ENCODE measurements at regions not wholly inside any gene's neighbourhood (a gene's known extent, or its start where the extent isn't known, plus 50 kb on each side); places are given as distances from the start of the nearest gene placed in this dataset.

DNA sequence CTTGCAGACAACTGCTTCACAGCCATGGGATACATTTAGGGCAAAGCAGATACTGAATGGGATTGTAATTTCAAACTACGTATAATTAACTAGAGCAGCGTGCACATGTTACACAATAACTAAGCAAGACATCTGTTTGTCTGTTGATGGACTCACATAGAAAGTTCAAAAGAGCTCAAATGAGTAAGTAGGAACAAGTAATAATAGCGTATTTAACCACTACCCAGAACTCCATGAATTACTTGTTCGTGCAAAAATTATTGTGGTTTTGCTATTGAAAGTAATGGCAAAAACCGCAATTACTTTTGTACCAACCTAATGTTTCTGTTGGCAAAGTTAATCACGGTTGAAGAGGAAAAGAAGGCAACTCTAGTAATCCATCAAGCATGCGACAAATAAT lies 825.4 kb downstream of the PCDH18 start:
- Histone ChIP-seq H3K4me1 (ENCODE audit: control insufficient read depth, insufficient read depth, low read length) (no peaks in the 10 kb centered on the region), H3K27me3 (ENCODE audit: control insufficient read depth, insufficient read depth, low read length) (no peaks in the 10 kb centered on the region), H3K9me3 (ENCODE audit: control insufficient read depth, low read depth, low read length) (no peaks in the 10 kb centered on the region), H3K27ac (ENCODE audit: low read length) (no peak overlapping the region), H3K36me3 (ENCODE audit: control insufficient read depth, insufficient read depth, low read length) (no peaks in the 10 kb centered on the region), H3K4me3 (ENCODE audit: low read length) (no peak overlapping the region)
- WGBS (ENCODE audit: insufficient coverage, low lambda C conversion rate) = 93% methylated on average over 3 of the region's 7 CpGs
- no peak for DNase-seq

DNA sequence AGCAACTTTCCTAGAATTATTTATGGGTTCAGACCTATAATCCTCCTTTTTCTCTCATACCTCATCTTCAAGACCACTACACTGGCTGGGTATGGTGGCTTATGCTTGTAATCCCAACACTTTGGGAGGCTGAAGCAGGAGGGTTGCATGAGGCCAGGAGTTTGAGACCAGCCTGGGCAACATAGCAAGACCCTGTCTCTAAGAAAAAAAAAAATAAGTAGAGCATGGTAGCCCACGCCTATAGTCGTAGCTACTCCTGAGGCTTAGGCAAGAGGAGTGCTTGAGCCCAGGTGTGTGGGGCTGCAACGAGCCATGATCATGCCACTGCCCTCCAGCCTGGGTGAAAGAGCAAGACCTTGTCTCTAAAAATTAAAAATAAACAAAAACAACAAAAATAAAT lies 832.4 kb downstream of the PCDH18 start:
- H3K4me3 ChIP-seq (ENCODE audit: low read length) = no peak overlapping the region
- DNase-seq = no peak
- no peaks in the 10 kb centered on the region for H3K4me1 ChIP-seq (ENCODE audit: control insufficient read depth, insufficient read depth, low read length)
- 80% methylated on average over 1 of the region's 3 CpGs for WGBS (ENCODE audit: insufficient coverage, low lambda C conversion rate)
- no peaks in the 10 kb centered on the region for H3K36me3 ChIP-seq (ENCODE audit: control insufficient read depth, insufficient read depth, low read length)
- no peaks in the 10 kb centered on the region for H3K27me3 ChIP-seq (ENCODE audit: control insufficient read depth, insufficient read depth, low read length)
- H3K27ac ChIP-seq (ENCODE audit: low read length) = no peak overlapping the region
- no peaks in the 10 kb centered on the region for H3K9me3 ChIP-seq (ENCODE audit: control insufficient read depth, low read depth, low read length)

DNA sequence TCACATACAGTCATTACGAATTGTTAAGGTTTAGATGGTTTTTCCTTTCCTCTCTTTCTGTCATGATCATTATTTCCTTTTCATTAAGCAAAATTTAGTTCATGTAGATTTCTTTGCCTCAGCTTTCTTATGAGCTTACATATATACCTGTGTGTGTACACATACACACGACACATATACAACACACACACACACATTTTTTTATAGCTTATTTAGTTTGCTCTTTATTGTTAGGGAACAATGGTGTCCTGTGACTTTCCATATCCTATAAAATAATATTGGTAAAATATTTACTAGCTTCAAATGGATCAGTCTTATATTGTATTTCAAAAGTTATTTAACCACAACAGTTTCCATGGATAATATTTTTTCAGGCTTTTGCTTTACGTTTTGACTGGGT lies 840.7 kb downstream of the PCDH18 start:
- no peaks in the 10 kb centered on the region for H3K36me3 ChIP-seq (ENCODE audit: control insufficient read depth, insufficient read depth, low read length)
- no peaks in the 10 kb centered on the region for H3K4me1 ChIP-seq (ENCODE audit: control insufficient read depth, insufficient read depth, low read length)
- H3K27ac ChIP-seq (ENCODE audit: low read length) = no peak overlapping the region
- no peak overlapping the region for H3K4me3 ChIP-seq (ENCODE audit: low read length)
- 77% methylated on average over 3 of the region's 3 CpGs for WGBS (ENCODE audit: insufficient coverage, low lambda C conversion rate)
- H3K9me3 ChIP-seq (ENCODE audit: control insufficient read depth, low read depth, low read length) = no peaks in the 10 kb centered on the region
- H3K27me3 ChIP-seq (ENCODE audit: control insufficient read depth, insufficient read depth, low read length) = no peaks in the 10 kb centered on the region
- DNase-seq = no peak

DNA sequence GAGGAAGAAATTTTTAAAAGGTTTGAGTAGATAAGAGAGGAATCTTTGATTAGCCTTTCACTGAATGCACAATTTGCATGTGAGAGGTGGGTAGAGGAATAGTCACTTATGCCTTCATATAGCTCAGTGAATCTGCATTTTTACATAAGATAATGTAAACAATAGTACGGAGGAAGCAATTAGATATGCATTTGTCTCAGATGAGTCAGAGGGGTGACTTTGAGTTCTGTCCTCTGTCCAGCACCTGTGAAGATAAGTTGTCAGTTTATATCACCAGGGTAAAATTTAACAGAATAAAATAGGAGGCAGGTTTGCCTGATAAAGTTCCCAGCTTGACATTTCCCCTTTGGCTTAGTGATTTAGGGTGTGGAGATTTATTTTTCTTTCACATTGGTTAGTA lies 841.9 kb downstream of the PCDH18 start:
- WGBS (ENCODE audit: insufficient coverage, low lambda C conversion rate) = no CpG with 5 or more reads among the region's 1 CpG
- peak in 1 of 2 donors; percentile 2 for DNase-seq
- H3K4me1 ChIP-seq (ENCODE audit: control insufficient read depth, insufficient read depth, low read length) = no peaks in the 10 kb centered on the region
- no peaks in the 10 kb centered on the region for H3K9me3 ChIP-seq (ENCODE audit: control insufficient read depth, low read depth, low read length)
- no peak overlapping the region for H3K4me3 ChIP-seq (ENCODE audit: low read length)
- H3K27me3 ChIP-seq (ENCODE audit: control insufficient read depth, insufficient read depth, low read length) = no peaks in the 10 kb centered on the region
- H3K27ac ChIP-seq (ENCODE audit: low read length) = no peak overlapping the region
- H3K36me3 ChIP-seq (ENCODE audit: control insufficient read depth, insufficient read depth, low read length) = no peaks in the 10 kb centered on the region

DNA sequence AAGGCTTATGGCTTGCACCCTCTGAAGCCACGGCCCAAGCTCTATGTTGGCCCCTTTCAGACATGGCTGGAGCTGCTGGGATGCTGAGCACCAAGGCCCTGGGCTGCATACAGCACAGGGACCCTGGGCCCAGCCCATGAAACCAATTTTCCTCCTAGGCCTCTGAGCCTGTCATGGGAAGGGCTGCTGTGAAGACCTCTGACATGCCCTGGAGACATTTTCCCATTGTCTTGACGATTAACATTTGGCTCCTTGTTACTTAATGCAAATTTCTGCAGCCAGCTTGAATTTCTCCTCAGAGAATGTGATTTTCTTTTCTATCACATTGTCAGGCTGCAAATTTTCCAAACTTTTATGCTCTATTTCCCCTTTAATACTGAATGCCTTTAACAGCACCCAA lies 844.7 kb downstream of the PCDH18 start:
- Histone ChIP-seq H3K4me1 (ENCODE audit: control insufficient read depth, insufficient read depth, low read length) (no peaks in the 10 kb centered on the region), H3K9me3 (ENCODE audit: control insufficient read depth, low read depth, low read length) (no peaks in the 10 kb centered on the region), H3K27ac (ENCODE audit: low read length) (no peak overlapping the region), H3K36me3 (ENCODE audit: control insufficient read depth, insufficient read depth, low read length) (no peaks in the 10 kb centered on the region), H3K27me3 (ENCODE audit: control insufficient read depth, insufficient read depth, low read length) (no peaks in the 10 kb centered on the region), H3K4me3 (ENCODE audit: low read length) (no peak overlapping the region)
- no peak for DNase-seq
- no CpG with 5 or more reads among the region's 2 CpGs for WGBS (ENCODE audit: insufficient coverage, low lambda C conversion rate)

DNA sequence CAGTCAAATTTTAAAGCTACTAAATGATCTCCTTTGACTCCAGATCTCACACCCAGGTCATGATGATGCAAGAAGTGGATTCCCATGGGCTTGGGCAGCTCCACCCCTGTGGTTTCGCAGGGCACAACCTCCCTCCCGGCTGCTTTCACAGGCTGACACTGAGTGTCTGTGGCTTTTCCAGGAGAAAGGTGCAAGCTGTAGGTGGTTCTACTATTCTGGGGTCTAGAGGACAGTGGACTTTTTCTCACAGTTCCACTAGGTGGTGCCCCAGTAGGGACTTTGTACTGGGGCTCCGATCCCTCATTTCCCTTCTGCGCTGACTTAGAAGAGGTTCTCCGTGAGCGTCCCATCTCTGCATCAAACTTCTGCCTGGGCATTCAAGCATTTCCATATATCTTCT lies 845.2 kb downstream of the PCDH18 start:
- H3K36me3 ChIP-seq (ENCODE audit: control insufficient read depth, insufficient read depth, low read length) = no peaks in the 10 kb centered on the region
- 100% methylated on average over 4 of the region's 6 CpGs for WGBS (ENCODE audit: insufficient coverage, low lambda C conversion rate)
- no peak for DNase-seq

DNA sequence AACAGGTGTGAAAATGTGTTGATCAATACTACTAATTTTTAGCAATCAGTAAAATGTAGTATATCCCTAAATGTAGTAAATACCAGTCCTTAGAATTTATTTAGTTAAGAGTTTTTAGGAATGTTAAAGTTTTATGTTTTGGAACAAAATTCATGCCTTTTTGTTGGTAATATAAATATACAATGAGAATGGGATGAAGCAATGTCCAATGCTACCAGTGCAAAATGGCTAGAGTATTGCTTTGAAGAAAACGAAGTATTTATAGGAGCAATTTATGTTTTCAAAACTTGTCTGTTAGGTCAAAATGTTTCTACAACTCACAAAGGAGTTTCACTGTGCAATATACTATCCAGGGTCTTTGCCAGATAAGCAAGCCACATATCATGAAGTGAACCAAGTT lies 851.5 kb downstream of the PCDH18 start:
- no peak overlapping the region for H3K4me3 ChIP-seq (ENCODE audit: low read length)
- no peaks in the 10 kb centered on the region for H3K9me3 ChIP-seq (ENCODE audit: control insufficient read depth, low read depth, low read length)
- no peaks in the 10 kb centered on the region for H3K36me3 ChIP-seq (ENCODE audit: control insufficient read depth, insufficient read depth, low read length)
- WGBS (ENCODE audit: insufficient coverage, low lambda C conversion rate) = no CpG with 5 or more reads among the region's 1 CpG
- no peak overlapping the region for H3K27ac ChIP-seq (ENCODE audit: low read length)
- H3K4me1 ChIP-seq (ENCODE audit: control insufficient read depth, insufficient read depth, low read length) = no peaks in the 10 kb centered on the region
- DNase-seq = no peak
- H3K27me3 ChIP-seq (ENCODE audit: control insufficient read depth, insufficient read depth, low read length) = no peaks in the 10 kb centered on the region

More for the DNA sequence above, 845.2 kb downstream of the PCDH18 start:
- Histone ChIP-seq H3K27ac (ENCODE audit: low read length) (no peak overlapping the region), H3K4me3 (ENCODE audit: low read length) (no peak overlapping the region), H3K27me3 (ENCODE audit: control insufficient read depth, insufficient read depth, low read length) (no peaks in the 10 kb centered on the region), H3K4me1 (ENCODE audit: control insufficient read depth, insufficient read depth, low read length) (no peaks in the 10 kb centered on the region), H3K9me3 (ENCODE audit: control insufficient read depth, low read depth, low read length) (no peaks in the 10 kb centered on the region)

DNA sequence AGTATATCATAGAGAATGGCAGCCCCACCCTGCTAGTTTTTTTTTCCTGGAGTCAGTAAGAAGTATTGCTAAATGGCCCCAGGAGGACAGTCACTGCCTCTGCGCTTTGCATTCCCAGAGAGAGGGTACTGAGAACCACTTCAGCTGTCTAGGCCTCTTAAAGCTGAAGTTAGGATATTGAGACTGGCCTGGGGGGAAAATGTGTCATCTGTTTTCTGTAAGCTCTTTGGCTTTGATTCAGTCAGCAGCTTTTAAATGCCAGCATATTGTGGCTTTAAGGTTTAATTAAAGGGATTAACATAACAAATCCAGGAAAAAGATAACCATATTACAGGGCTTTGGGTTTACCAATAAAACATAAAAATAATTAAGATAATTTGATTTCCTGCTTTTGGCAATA lies 852.0 kb downstream of the PCDH18 start:
- no peak for DNase-seq
- no peaks in the 10 kb centered on the region for H3K4me1 ChIP-seq (ENCODE audit: control insufficient read depth, insufficient read depth, low read length)

DNA sequence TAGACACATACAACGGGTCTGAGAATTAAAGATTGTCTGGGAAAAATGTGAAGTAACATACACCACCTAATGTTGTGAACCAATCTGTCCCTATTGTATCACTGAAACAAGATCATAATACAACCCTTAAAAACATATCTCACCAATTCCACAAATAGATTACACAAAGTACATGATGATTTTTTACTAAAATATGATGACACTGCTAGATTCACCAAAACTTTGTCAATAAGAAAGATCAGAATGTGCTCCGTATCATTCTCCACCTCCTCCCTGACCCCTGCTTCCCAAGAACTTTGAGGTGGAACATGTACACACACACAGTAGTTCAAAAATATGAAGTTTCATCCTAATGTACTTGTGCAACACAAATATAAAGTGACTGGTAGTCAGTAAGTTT lies 862.0 kb downstream of the PCDH18 start:
- no peaks in the 10 kb centered on the region for H3K36me3 ChIP-seq (ENCODE audit: control insufficient read depth, insufficient read depth, low read length)
- 100% methylated on average over 1 of the region's 2 CpGs for WGBS (ENCODE audit: insufficient coverage, low lambda C conversion rate)
- DNase-seq = no peak
- no peak overlapping the region for H3K27ac ChIP-seq (ENCODE audit: low read length)
- no peaks in the 10 kb centered on the region for H3K27me3 ChIP-seq (ENCODE audit: control insufficient read depth, insufficient read depth, low read length)
- no peaks in the 10 kb centered on the region for H3K4me1 ChIP-seq (ENCODE audit: control insufficient read depth, insufficient read depth, low read length)
- H3K4me3 ChIP-seq (ENCODE audit: low read length) = no peak overlapping the region
- H3K9me3 ChIP-seq (ENCODE audit: control insufficient read depth, low read depth, low read length) = no peaks in the 10 kb centered on the region

More for the DNA sequence above, 852.0 kb downstream of the PCDH18 start:
- Histone ChIP-seq H3K36me3 (ENCODE audit: control insufficient read depth, insufficient read depth, low read length) (no peaks in the 10 kb centered on the region), H3K9me3 (ENCODE audit: control insufficient read depth, low read depth, low read length) (no peaks in the 10 kb centered on the region), H3K4me3 (ENCODE audit: low read length) (no peak overlapping the region), H3K27ac (ENCODE audit: low read length) (no peak overlapping the region), H3K27me3 (ENCODE audit: control insufficient read depth, insufficient read depth, low read length) (no peaks in the 10 kb centered on the region)
- WGBS (ENCODE audit: insufficient coverage, low lambda C conversion rate) = no CpG with 5 or more reads among the region's 1 CpG

DNA sequence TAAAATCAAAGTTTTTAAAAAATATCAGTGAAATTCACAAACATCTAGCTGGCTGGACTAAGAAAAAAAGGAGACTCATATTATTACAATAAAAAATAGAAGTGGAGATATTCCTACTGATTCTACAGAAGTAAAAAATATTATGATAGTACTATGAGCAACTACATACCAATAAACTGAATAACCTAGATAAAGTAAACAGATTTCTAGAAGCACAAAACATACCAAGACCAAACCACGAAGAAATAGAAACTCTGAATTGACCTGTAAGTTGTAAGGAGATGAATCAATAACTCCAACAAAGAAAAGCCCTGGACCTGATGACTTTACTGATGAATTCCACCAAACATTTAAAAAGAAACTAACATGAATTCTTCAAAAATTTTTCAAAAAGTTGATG lies 867.3 kb downstream of the PCDH18 start:
- no peak for DNase-seq
- H3K27me3 ChIP-seq (ENCODE audit: control insufficient read depth, insufficient read depth, low read length) = no peaks in the 10 kb centered on the region
- no peak overlapping the region for H3K4me3 ChIP-seq (ENCODE audit: low read length)
- H3K9me3 ChIP-seq (ENCODE audit: control insufficient read depth, low read depth, low read length) = peaks cover 4% of the 10 kb centered on the region
- WGBS (ENCODE audit: insufficient coverage, low lambda C conversion rate) = no CpG with 5 or more reads among the region's 1 CpG
- H3K27ac ChIP-seq (ENCODE audit: low read length) = no peak overlapping the region
- H3K36me3 ChIP-seq (ENCODE audit: control insufficient read depth, insufficient read depth, low read length) = no peaks in the 10 kb centered on the region
- no peaks in the 10 kb centered on the region for H3K4me1 ChIP-seq (ENCODE audit: control insufficient read depth, insufficient read depth, low read length)

DNA sequence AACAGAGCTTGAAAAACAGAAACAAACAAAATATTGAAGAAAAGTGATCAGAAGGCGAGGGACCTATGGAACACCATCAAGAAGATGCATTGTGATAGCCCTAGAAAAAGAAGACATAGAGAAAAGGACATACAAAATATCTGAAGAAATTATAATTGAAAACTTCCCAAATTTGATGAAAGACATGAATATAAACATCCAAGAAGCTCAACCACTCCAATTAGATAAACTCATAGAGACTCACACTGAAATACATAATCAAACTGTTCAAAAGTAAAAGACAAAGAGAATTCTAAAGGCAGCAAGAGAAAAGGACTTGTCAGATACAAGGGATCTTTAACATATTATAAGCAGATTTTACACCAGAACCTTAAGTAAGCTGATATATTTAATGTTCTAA lies 869.8 kb downstream of the PCDH18 start:
- H3K27me3 ChIP-seq (ENCODE audit: control insufficient read depth, insufficient read depth, low read length) = no peaks in the 10 kb centered on the region
- peaks cover 4% of the 10 kb centered on the region for H3K9me3 ChIP-seq (ENCODE audit: control insufficient read depth, low read depth, low read length)
- H3K4me3 ChIP-seq (ENCODE audit: low read length) = no peak overlapping the region
- 75% methylated on average over 1 of the region's 1 CpG for WGBS (ENCODE audit: insufficient coverage, low lambda C conversion rate)
- H3K36me3 ChIP-seq (ENCODE audit: control insufficient read depth, insufficient read depth, low read length) = no peaks in the 10 kb centered on the region
- no peaks in the 10 kb centered on the region for H3K4me1 ChIP-seq (ENCODE audit: control insufficient read depth, insufficient read depth, low read length)
- no peak overlapping the region for H3K27ac ChIP-seq (ENCODE audit: low read length)
- no peak for DNase-seq
